Prostate gland (tissue), 2 donors: ENCODE measurements at regions not wholly inside any gene's neighbourhood (a gene's known extent, or its start where the extent isn't known, plus 50 kb on each side); places are given as distances from the start of the nearest gene placed in this dataset.

Experiments
- DNase-seq: peaks from one replicate; pipeline ENCODE4 v3.0.0-alpha.2; 2019; ENCODE audit warnings: low spot score
- H3K27ac ChIP-seq, 2 donors: fragments of 200-600 bp; sonication (generic); 2 replicates each; pipeline ENCODE4 v1.5.1; 2017 to 2019
- H3K27me3 ChIP-seq: fragments of 200-600 bp; sonication (generic); replicated peaks from 2 replicates; pipeline ENCODE4 v1.5.1; 2019; ENCODE audit not compliant: insufficient read depth
- H3K36me3 ChIP-seq, 2 donors: fragments of 200-600 bp; sonication (generic); 1 replicate in 1 of 2; 2 replicates in 1 of 2; pipeline versions ENCODE4 v1.5.1 to v1.8.1; 2017 to 2019
- H3K4me1 ChIP-seq: fragments of 200-600 bp; sonication (generic); replicated peaks from 2 replicates; pipeline ENCODE4 v1.5.1; 2019
- H3K4me3 ChIP-seq, 2 donors: fragments of 200-600 bp; sonication (generic); 2 replicates each; pipeline ENCODE4 v1.5.1; 2017 to 2019
- H3K9me3 ChIP-seq: fragments of 200-600 bp; sonication (generic); 2 replicates; pipeline ENCODE4 v1.5.1; 2017
- CTCF ChIP-seq, 4 experiments: fragments of 200-600 bp in 2 of 4; fragments of 450-650 bp in 2 of 4; sonication (generic) in 2 of 4; IDR thresholded peaks; 1 replicate in 3 of 4; 2 replicates in 1 of 4; pipeline ENCODE4 v1.5.1; 2016 to 2019; ENCODE audit warnings: antibody characterized with exemption in 4 of 4, mild to moderate bottlenecking in 2 of 4, moderate library complexity in 2 of 4
- POLR2A ChIP-seq: fragments of 450-650 bp; IDR thresholded peaks from one replicate; pipeline ENCODE4 v1.6.1; 2016; ENCODE audit warnings: antibody characterized with exemption, mild to moderate bottlenecking
- POLR2AphosphoS5 ChIP-seq: sonication (generic); formaldehyde crosslinking; IDR thresholded peaks from one replicate; pipeline ENCODE4 v1.6.1; 2017; ENCODE audit warnings: antibody characterized with exemption
- WGBS: methylation state at CpG from one replicate; pipeline ENCODE4 v1.1.5; 2018; 5-methylcytosine and 5-hydroxymethylcytosine counted together
- intact Hi-C: fragments of 100-400 bp; cut with DNase I; formaldehyde crosslinking; loops from one replicate; pipeline ENCODE4 v1.14.2; 2022

- peaks cover 7% of the 10 kb centered on the region for H3K27me3 ChIP-seq
- TF ChIP-seq CTCF (IDR thresholded peaks at IDR 0.05) (no peak), POLR2AphosphoS5 (no peak), POLR2A (no peak)
- 61% methylated on average over 12 of the region's 12 CpGs for WGBS
Observed at GRCh38 chr1:2880086-2880485, 78.6 kb upstream of the TTC34 start.

GRCh38 chr1:2880812-2881295, 79.4 kb upstream of the TTC34 start:
- no peak overlapping the region for H3K4me3 ChIP-seq
- 91% methylated on average over 14 of the region's 15 CpGs for WGBS
- no peaks in the 10 kb centered on the region for H3K9me3 ChIP-seq
- no peak overlapping the region for H3K27ac ChIP-seq
- H3K4me1 ChIP-seq: no peaks in the 10 kb centered on the region
- no peaks in the 10 kb centered on the region for H3K36me3 ChIP-seq
- intact Hi-C loops: no loop called here
- H3K27me3 ChIP-seq: peaks cover 7% of the 10 kb centered on the region
- TF ChIP-seq POLR2A (no peak), CTCF (IDR thresholded peaks at IDR 0.05) (no peak), POLR2AphosphoS5 (no peak)
- DNase-seq: no peak

More at GRCh38 chr1:2880086-2880485, 78.6 kb upstream of the TTC34 start:
- Histone ChIP-seq H3K36me3 (no peaks in the 10 kb centered on the region), H3K4me1 (no peaks in the 10 kb centered on the region), H3K9me3 (no peaks in the 10 kb centered on the region), H3K27ac (no peak overlapping the region), H3K4me3 (no peak overlapping the region)
- intact Hi-C loops: no loop called here
- no peak for DNase-seq

- H3K9me3 ChIP-seq: no peaks in the 10 kb centered on the region
- intact Hi-C loops: no loop called here
- no peaks in the 10 kb centered on the region for H3K36me3 ChIP-seq
- no peaks in the 10 kb centered on the region for H3K4me1 ChIP-seq
- peaks cover 7% of the 10 kb centered on the region for H3K27me3 ChIP-seq
- H3K4me3 ChIP-seq: no peak overlapping the region
- TF ChIP-seq POLR2A: no peak
- no peak for TF ChIP-seq POLR2AphosphoS5
- TF ChIP-seq CTCF (IDR thresholded peaks at IDR 0.05): no peak
- DNase-seq: no peak
- 85% methylated on average over 14 of the region's 15 CpGs for WGBS
- no peak overlapping the region for H3K27ac ChIP-seq
Observed at GRCh38 chr1:2881556-2881955, 80.1 kb upstream of the TTC34 start.

- DNase-seq: no peak
- TF ChIP-seq POLR2A: no peak
- TF ChIP-seq CTCF (IDR thresholded peaks at IDR 0.05): no peak
- no peak for TF ChIP-seq POLR2AphosphoS5
- peaks cover 7% of the 10 kb centered on the region for H3K27me3 ChIP-seq
- no peaks in the 10 kb centered on the region for H3K36me3 ChIP-seq
- 37% methylated on average over 26 of the region's 40 CpGs for WGBS
- intact Hi-C loops: no loop called here
- no peak overlapping the region for H3K27ac ChIP-seq
- H3K4me1 ChIP-seq: no peaks in the 10 kb centered on the region
- no peak overlapping the region for H3K4me3 ChIP-seq
- H3K9me3 ChIP-seq: no peaks in the 10 kb centered on the region
Observed at GRCh38 chr1:2882966-2883696, 81.6 kb upstream of the TTC34 start.

GRCh38 chr1:2885001-2885400, 83.5 kb upstream of the TTC34 start:
- H3K27ac ChIP-seq: no peak overlapping the region
- DNase-seq: no peak
- TF ChIP-seq CTCF (IDR thresholded peaks at IDR 0.05): no peak
- TF ChIP-seq POLR2AphosphoS5: no peak
- no peak for TF ChIP-seq POLR2A
- H3K4me1 ChIP-seq: no peaks in the 10 kb centered on the region
- no peaks in the 10 kb centered on the region for H3K9me3 ChIP-seq
- no peaks in the 10 kb centered on the region for H3K36me3 ChIP-seq
- 93% methylated on average over 16 of the region's 16 CpGs for WGBS
- H3K4me3 ChIP-seq: no peak overlapping the region
- H3K27me3 ChIP-seq: peaks cover 19% of the 10 kb centered on the region
- intact Hi-C loops: no loop called here
